ENCODE measurements at regions not wholly inside any gene's neighbourhood (a gene's known extent, or its start where the extent isn't known, plus 50 kb on each side); places are given as distances from the start of the nearest gene placed in this dataset.

GRCh38 chr5:71865665-71866320, 146.7 kb downstream of the CARTPT start:
- no peak for DNase-seq

- DNase-seq, result no peak
Observed at GRCh38 chr5:71872311-71872864, 153.3 kb downstream of the CARTPT start.

- no peak for DNase-seq
Observed at GRCh38 chr5:71873191-71873591, 154.1 kb downstream of the CARTPT start.

- DNase-seq, result no peak
Observed at GRCh38 chr5:71874521-71874920, 155.4 kb downstream of the CARTPT start.

GRCh38 chr5:71877511-71877910, 158.4 kb downstream of the CARTPT start:
- no peak for DNase-seq

GRCh38 chr5:71880536-71880935, 161.5 kb downstream of the CARTPT start:
- no peak for DNase-seq

GRCh38 chr5:71882826-71883741, 164.0 kb downstream of the CARTPT start:
- no peak for DNase-seq

- DNase-seq, result no peak
Observed at GRCh38 chr5:71883742-71884103, 164.6 kb downstream of the CARTPT start.

GRCh38 chr5:71884926-71885325, 165.9 kb downstream of the CARTPT start:
- no peak for DNase-seq

- no peak for DNase-seq
Observed at GRCh38 chr5:71886406-71886805, 167.3 kb downstream of the CARTPT start.

- no peak for DNase-seq
Observed at GRCh38 chr5:71887680-71888079, 168.6 kb downstream of the CARTPT start.

- DNase-seq, result no peak
Observed at GRCh38 chr5:71891406-71891805, 172.3 kb downstream of the CARTPT start.

- DNase-seq, result no peak
Observed at GRCh38 chr5:71891856-71892255, 172.8 kb downstream of the CARTPT start.

- DNase-seq, result no peak
Observed at GRCh38 chr5:71892641-71893365, 173.7 kb downstream of the CARTPT start.

GRCh38 chr5:71893451-71893850, 174.4 kb downstream of the CARTPT start:
- no peak for DNase-seq

GRCh38 chr5:71894091-71894490, 175.0 kb downstream of the CARTPT start:
- DNase-seq, result no peak

- DNase-seq, result no peak
Observed at GRCh38 chr5:71895546-71895945, 176.5 kb downstream of the CARTPT start.

- no peak for DNase-seq
Observed at GRCh38 chr5:71899865-71900342, 180.8 kb downstream of the CARTPT start.

GRCh38 chr5:71903808-71904207, 184.7 kb downstream of the CARTPT start:
- no peak for DNase-seq

- no peak for DNase-seq
Observed at GRCh38 chr5:71904852-71905251, 185.8 kb downstream of the CARTPT start.

GRCh38 chr5:71905834-71906711, 187.0 kb downstream of the CARTPT start:
- no peak for DNase-seq

GRCh38 chr5:71907001-71907588, 188.0 kb downstream of the CARTPT start:
- DNase-seq, result no peak

All from activated CD4-positive, alpha-beta T cell treated with anti-CD3 and anti-CD28 coated beads, Interleukin-2, amount 50 U/mL, for 1 hour (primary cell).